ENCODE measurements at regions not wholly inside any gene's neighbourhood (a gene's known extent, or its start where the extent isn't known, plus 50 kb on each side); places are given as distances from the start of the nearest gene placed in this dataset.

GRCh38 chr5:57358796-57359592 is 123.6 kb downstream of the ACTBL2 start:
- TF ChIP-seq GATA2 (IDR thresholded peaks at IDR 0.05; ENCODE audit: low read depth, low read length) (no peak), GATA3 (IDR thresholded peaks at IDR 0.05; ENCODE audit: low read depth, low read length) (no peak)

Measured in SH-SY5Y (cell line).